ENCODE measurements at regions not wholly inside any gene's neighbourhood (a gene's known extent, or its start where the extent isn't known, plus 50 kb on each side); places are given as distances from the start of the nearest gene placed in this dataset.
"Not testable (repeated sequence)": the region's sequence is repeated elsewhere in the genome, so short reads cannot be mapped to it uniquely, and the experiment has no call there.

GRCh38 chr5:90128551-90128950 lies 281.0 kb downstream of the CETN3 start:
- DNase-seq = no peak

- DNase-seq = no peak
Observed at GRCh38 chr5:90119531-90119971, 290.0 kb downstream of the CETN3 start.

- DNase-seq = no peak
Observed at GRCh38 chr5:90117005-90117404, 292.6 kb downstream of the CETN3 start.

DNA sequence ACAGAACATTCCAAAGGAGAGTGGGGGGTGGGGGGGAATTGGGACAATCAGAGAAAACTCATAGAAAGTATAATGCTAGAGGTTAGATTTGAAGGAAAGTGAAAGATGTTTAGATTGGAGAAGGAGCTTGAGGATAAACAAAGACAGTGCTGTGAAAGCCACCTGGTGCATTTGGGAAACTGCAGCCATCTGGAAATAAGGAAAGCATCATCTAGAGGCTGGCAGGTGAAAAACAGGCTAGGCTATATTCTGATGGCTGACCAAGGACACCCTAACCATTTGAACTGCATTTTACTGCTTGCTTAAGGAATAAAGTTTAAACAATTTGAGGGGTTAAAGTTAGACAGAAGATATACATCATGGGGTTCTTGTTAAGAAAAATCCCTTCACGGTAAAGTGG lies 296.4 kb downstream of the CETN3 start:
- DNase-seq = no peak

GRCh38 chr5:90112033-90112692 lies 297.4 kb downstream of the CETN3 start:
- no peak for DNase-seq

DNA sequence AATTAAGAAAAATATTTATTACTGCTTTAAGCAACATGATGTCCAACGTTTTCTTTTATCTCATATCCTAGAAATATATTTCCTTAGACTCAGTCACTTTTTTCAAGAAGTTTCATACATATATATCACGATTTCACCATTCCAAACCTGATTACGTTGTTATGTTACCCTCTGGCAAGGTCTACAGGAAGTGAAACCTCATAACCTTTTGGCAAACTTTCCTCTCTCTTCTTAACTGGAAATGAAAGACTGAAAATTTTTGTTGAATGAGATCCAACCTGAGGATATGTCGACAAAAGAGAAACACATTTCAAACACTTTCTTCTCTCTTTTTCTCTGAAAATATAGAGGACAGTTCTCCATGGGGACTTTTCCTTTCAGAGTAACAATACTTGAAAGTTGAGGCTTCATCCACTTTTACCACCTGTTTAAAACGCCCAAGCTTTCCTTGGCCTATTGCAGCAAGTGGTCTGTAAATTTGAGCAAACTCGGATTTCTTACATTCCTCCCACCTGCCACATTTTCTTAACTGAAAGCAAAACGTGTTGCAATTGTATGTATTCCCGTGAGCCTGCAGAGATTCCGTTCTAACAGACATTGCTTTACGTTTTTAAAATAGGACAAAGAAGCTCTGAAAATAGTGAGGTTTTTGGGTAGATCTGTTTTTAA lies 298.1 kb downstream of the CETN3 start:
- no peak for DNase-seq

DNA sequence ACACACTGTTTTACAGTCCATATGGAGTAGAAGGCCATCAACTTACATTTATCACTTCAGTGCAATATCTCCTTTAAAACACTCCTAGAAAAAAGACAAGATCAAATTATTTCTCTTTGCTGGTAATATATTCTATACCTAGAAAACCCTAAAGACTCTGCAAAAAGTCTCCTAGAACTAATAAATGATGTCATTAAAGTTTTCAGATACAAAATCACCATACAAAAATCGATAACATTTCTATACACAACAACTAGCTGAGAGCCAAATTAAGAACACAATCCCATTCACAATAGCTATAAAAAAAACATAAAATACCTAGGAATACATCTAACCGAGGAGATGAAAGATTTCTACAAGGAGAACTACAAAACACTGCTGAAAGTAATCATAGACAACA lies 300.3 kb downstream of the CETN3 start:
- DNase-seq = no peak

DNA sequence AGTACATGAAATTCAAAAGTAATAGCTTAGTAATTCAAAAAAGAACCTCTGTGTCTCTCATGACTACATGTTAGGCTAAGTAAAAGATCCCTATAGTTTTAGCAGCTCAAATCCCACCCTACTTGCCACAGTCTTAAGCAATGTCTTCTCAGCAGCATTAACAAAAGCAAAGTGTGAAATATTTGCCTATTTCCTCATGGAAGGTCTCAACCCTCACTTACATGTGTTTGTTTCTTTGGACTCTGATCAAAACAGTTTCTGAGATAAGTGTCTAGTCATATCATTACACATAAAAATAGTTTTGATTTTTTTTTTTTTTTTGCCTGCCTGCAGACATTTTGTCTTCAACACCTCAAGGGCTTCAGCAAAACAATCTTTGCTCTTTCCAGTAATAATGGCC lies 310.5 kb downstream of the CETN3 start:
- no peak for DNase-seq

DNA sequence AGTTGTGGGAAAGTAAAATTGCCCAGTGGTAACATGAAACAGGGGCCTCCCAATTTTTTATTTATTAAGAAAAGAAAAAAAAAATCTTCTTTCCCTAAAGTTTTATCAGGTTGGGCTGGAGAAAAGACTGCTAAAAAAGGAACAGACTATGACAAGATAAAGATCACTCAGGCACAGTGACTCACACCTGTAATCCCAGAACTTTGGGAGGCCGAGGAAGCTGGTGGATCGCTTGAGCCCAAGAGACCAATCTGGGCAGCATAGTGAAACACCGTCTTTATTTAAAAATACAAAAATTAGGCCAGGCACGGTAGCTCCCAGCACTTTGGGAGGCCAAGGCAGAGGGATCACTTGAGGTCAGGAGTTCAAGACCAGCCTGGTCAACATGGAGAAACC lies 312.5 kb downstream of the CETN3 start:
- no peak for DNase-seq

DNA sequence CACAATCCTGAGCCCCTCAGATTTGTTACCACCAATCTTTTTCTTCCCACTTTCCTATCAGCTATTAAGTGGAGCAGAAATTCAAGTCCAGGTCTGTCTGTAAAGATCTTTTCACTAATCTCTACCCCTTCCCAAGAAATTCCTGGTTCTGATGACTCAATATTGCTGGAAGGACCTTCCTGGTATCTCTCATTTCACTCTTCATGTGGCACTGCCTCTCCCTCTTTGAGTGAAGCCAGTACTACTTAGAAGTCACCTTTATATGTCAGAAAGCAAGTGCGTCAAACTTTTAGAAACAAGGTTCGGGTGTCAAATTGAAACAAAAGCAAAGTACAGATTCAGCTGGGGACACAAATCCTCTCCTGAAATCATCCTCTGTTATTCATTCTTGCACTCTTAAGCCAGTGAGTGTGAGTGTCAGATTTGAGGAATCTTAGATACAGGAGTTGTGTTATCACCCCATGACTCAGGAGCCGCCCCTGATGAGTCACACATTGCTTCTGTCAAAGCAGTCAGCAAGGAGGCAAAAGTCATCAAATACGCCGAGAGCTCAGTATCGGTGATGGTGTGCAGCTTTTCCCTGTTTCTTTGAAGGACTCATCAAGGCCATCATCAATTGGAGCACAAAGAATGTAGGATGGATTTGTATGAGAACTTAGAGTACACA lies 313.0 kb downstream of the CETN3 start:
- DNase-seq = no peak

DNA sequence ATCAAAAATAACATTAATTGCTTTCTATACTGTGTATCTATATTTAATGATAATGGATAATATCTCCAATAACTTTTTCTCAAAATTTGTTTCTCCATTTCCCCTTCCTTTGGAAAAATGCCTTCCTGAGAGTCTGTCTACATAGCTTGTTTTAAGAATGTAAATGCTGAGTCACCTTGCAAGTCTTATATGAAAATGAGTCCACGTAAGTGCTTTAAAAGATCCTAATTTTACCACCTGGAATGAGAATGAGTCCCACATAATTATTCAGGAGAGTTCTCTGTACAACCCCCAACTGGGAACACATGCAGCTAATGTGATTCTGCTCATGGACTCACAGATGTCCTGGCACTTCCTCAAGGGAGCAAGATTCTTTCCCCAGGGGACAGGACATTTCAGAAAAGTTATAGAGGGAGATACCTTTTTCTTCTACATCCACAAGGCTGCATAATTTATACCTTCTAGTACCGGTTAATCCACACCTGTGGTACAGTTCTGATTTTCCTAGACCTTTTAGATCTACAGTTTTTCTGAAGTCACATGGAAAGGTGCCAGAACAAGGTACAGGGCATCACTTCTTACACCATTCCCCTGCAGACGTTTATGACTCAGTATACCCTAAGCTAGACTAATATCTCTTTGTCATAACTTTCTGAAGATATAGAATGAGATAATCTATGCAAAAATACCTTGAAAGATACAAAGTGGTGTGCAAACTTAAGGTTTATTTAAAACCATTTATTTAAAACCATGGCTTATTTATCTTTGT lies 314.1 kb downstream of the CETN3 start:
- no peak for DNase-seq

GRCh38 chr5:90093751-90094485 lies 315.6 kb downstream of the CETN3 start:
- no peak for DNase-seq

DNA sequence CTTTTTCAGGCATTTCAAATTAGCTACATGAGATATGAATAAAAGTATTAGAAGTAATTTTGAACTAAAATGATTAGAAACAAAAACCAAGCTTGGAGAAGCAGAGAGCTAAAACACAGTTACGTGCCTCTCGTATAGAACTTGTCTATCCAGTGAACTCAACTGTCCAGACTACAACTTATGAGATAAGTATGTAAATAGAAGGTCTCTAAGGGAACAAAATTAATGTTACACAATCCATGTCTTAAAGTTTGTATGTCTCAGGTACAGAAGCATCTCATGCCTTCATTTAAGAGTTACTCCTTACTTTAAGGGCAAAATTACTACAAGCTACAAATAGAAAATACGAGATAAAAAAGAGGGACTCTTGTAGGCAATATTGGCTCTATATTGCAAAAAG lies 316.8 kb downstream of the CETN3 start:
- DNase-seq = no peak

- DNase-seq = no peak
Observed at GRCh38 chr5:90084342-90084741, 325.2 kb downstream of the CETN3 start.

DNA sequence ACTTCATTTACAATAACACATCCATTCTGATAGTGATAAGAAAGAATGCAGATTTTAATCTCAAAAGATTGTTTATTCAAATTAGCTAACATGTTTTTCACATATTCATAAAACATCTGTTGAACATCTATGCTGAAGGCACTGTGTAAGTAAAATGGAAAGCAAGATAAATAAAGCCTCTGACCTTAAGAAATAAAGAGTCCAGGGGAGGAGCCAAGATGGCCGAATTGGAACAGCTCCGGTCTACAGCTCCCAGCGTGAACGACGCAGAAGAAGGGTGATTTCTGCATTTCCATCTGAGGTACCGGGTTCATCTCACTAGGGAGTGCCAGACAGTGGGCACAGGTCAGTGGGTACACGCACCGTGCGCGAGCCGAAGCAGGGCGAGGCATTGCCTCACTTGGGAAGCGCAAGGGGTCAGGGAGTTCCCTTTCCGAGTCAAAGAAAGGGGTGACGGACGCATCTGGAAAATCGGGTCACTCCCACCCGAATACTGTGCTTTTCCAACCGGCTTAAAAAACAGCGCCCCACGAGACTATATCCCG lies 336.5 kb downstream of the CETN3 start:
- DNase-seq = not testable (repeated sequence)

DNA sequence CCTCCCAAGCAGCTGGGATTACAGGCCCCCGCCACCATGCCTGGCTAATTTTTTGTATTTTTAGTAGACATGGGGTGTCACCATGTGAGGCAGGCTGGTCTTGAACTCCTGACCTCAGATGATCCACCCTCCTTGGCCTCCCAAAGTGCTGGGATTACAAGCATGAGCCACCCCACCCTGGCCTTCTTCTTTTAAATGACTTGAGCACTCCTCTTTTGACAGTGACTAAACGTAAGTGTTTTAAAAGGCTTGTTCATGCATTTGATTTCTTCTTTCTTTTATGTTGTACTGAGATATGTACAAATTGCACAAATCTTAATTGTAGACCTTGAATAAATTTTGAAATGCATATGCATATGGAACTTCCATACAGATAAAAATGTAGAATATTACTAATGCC lies 337.9 kb downstream of the CETN3 start:
- no peak for DNase-seq

GRCh38 chr5:90071066-90071465 lies 338.5 kb downstream of the CETN3 start:
- no peak for DNase-seq

DNA sequence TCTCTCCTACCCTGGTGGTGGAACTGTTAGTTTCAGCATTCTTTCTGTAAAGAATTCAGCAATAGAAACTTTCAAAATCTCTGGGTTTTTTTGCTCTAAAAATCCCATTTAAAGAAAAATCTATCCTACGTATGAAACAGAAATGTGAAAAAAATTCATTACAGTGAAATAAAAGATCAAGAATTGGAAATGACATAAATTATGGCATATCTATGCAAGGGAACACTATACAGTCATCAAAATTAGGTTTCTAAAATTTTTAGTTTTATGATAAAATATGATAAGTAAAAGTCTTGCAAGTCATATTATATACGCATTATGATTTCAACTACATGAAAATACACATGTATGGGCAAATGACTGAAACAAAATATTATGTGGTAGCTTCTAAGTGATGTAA lies 342.6 kb downstream of the CETN3 start:
- DNase-seq = no peak

DNA sequence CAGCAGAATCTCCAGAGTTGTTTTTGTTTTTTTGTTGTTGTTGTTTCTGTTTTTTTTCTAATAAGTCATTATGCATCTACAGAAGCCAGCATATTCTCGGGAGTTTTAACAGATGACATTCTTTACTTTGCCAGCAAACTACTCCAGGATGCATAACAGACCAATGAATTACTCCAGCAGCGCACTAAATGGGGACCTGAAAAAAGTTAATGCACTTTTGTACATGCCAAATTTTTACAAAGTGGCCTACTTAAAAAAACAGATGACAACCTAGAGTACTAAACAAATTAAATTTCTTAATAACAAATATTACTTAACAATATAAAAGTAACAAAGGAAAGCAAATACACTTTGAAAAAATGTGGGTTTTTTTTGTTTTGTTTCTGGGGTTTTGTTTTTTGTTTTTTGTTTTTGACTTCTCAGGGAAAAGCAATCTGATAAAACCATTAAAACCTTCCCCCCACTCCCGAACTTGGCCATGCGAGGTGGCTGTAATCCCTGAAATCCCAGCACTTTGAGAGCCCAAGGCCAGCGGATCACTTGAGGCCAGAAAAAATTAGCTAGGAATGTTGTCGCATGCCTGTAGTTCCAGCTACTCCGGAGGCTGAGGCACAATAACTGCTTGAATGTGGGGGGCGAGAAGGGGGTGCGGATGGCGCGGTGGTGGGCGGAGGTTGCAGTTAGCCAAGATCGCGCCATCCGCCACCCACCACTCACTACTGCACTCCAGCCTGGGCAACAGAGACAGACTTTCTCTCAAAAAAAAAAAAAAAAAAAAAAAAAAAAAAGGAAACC lies 352.4 kb downstream of the CETN3 start:
- DNase-seq = no peak

GRCh38 chr5:90055831-90056328 lies 353.7 kb downstream of the CETN3 start:
- DNase-seq = no peak

GRCh38 chr5:90054612-90055011 lies 354.9 kb downstream of the CETN3 start:
- DNase-seq = no peak

Data from hematopoietic multipotent progenitor cell treated with erythropoietin and hydrocortisone succinate and interleukin-3 and kit ligand, for 6 days (in vitro differentiated cells).